Thymus (tissue), 11 donors: ENCODE measurements at regions not wholly inside any gene's neighbourhood (a gene's known extent, or its start where the extent isn't known, plus 50 kb on each side); places are given as distances from the start of the nearest gene placed in this dataset.
"Not testable (repeated sequence)": the region's sequence is repeated elsewhere in the genome, so short reads cannot be mapped to it uniquely, and the experiment has no call there.

Source experiments
- DNase-seq, 9 donors: peaks; one replicate each; pipeline ENCODE4 v3.0.0-alpha.2; 2013; ENCODE audit warnings: low spot score in 9 of 9, low read depth in 6 of 9, missing footprints in 1 of 9
- H3K27ac ChIP-seq, 2 donors: one replicate each; pipeline ENCODE4 v1.5.1; 2013; ENCODE audit warnings: control low read depth in 1 of 2, low read depth in 1 of 2, low read length in 1 of 2, mild to moderate bottlenecking in 1 of 2, moderate library complexity in 1 of 2
- H3K27me3 ChIP-seq, 2 donors: one replicate each; pipeline ENCODE4 v1.5.1; 2013; ENCODE audit warnings: low read length in 1 of 2; ENCODE audit not compliant: control insufficient read depth in 2 of 2, insufficient read depth in 1 of 2
- H3K36me3 ChIP-seq, 2 donors: one replicate each; pipeline ENCODE4 v1.5.1; 2013; ENCODE audit warnings: low read length in 1 of 2, mild to moderate bottlenecking in 1 of 2, moderate library complexity in 1 of 2; ENCODE audit not compliant: control insufficient read depth in 2 of 2, insufficient read depth in 2 of 2
- H3K4me1 ChIP-seq, 2 donors: one replicate each; pipeline ENCODE4 v1.5.1; 2013; ENCODE audit warnings: low read length in 2 of 2; ENCODE audit not compliant: control insufficient read depth in 2 of 2, insufficient read depth in 2 of 2
- H3K4me3 ChIP-seq, 2 donors: one replicate each; pipeline ENCODE4 v1.5.1; 2013; ENCODE audit warnings: low read length in 2 of 2, control low read depth in 1 of 2, mild to moderate bottlenecking in 1 of 2
- H3K9me3 ChIP-seq, 2 donors: one replicate each; pipeline ENCODE4 v1.5.1; 2013; ENCODE audit warnings: low read length in 1 of 2, mild to moderate bottlenecking in 1 of 2; ENCODE audit not compliant: control insufficient read depth in 2 of 2, insufficient read depth in 1 of 2
- WGBS: extraction: QIAGEN DNeasy Blood & Tissue Kit; methylation state at CpG from one replicate; pipeline ENCODE4 v1.1.7; 2013; 5-methylcytosine and 5-hydroxymethylcytosine counted together
- donor health status: healthy.

DNA sequence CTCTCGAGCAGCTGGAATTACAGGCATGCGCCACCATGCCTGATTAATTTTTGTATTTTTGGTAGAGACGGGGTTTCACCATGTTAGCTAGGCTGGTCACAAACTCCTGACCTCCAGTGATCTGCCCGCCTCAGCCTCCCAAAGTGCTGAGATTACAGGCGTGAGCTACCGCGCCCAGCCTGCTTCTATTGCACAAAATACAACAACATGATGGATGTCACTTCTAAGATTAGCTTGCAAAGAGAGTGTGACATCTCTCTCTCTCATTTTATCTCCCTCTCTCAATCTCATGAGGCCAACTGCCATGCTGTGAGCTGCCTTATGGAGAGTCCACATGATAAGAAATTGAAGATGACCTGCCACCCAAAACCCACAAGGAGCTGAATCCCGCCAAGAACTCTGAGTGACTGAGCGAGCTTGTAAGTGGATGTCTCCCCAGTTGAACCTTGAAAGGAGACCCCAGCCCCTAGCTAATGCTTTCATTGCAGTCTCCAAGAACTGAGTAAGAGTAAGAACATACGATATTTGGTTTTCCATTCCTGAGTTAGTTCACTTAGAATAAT lies 458.5 kb downstream of the RBFOX1 start:
- Histone ChIP-seq H3K9me3 (no peaks in the 10 kb centered on the region), H3K4me3 (no peak overlapping the region), H3K27me3 (no peaks in the 10 kb centered on the region), H3K4me1 (no peaks in the 10 kb centered on the region), H3K36me3 (no peaks in the 10 kb centered on the region), H3K27ac (no peak overlapping the region)
- 94% methylated on average over 10 of the region's 10 CpGs for WGBS
- DNase-seq = no peak

DNA sequence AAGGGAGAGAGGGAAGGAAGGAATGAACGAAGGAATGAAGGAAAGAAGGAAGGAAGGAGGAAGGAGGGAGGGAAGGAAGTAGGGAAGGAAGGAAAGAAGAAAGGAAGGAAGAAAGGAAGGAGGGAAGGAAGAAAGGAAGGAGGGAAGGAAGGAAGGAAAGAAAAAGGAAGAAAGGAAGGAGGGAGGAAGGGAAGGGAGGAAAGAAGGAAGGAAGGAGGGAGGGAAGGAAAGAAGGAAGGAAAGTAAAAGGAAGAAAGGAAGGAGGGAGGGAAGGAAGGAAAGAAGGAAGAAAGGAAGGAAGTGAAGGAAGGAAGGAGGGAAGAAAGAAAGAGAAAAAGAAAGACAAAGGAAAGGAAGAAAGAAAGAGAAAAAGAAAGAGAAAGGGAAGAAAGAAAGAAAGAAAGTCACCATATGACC lies 442.4 kb downstream of the RBFOX1 start:
- DNase-seq = no peak
- Histone ChIP-seq H3K27ac (no peak overlapping the region), H3K9me3 (no peaks in the 10 kb centered on the region), H3K4me3 (no peak overlapping the region), H3K4me1 (no peaks in the 10 kb centered on the region), H3K36me3 (no peaks in the 10 kb centered on the region), H3K27me3 (no peaks in the 10 kb centered on the region)
- WGBS = 82% methylated on average over 1 of the region's 1 CpG

DNA sequence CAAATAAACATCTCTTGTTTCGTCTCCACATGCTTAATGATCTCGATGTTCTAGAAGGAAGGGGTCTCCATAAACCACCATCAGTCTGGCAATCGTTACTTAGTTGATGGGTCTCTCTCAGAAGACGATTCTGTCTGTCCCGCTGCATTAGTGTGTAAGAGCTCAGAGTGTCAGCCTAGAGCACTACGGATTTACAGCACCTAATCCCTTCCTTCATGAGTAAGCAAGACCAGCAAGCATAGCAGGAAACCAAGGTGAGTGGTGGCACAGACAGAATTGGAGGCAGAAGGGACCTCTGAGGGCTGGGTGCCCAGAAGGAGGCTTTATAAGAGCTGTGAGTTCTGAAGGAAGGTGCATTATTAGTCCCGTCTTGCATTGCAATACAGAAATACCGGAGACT lies 440.1 kb downstream of the RBFOX1 start:
- no peaks in the 10 kb centered on the region for H3K36me3 ChIP-seq
- 90% methylated on average over 8 of the region's 8 CpGs for WGBS
- no peaks in the 10 kb centered on the region for H3K27me3 ChIP-seq
- no peaks in the 10 kb centered on the region for H3K9me3 ChIP-seq
- H3K4me1 ChIP-seq = no peaks in the 10 kb centered on the region
- DNase-seq = no peak
- H3K4me3 ChIP-seq = no peak overlapping the region
- H3K27ac ChIP-seq = no peak overlapping the region

DNA sequence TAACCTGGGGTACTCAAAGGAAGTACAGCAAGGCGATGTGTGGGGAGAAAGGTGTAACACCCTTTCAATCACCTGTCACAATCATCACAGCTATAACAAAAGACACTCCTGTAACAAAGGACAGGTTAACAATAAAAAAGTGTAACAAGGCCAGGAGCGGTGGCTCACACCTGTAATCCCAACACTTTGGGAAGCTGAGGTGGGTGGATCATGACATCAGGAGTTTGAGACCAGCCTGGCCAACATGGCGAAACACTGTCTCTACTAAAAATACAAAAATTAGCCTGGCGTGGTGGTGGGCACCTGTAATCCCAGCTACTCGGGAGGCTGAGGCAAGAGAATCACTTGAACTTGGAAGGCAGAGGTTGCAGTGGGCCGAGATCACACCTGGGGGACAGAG lies 436.4 kb downstream of the RBFOX1 start:
- not testable (repeated sequence) for H3K4me3 ChIP-seq, H3K9me3 ChIP-seq, H3K4me1 ChIP-seq, DNase-seq, H3K27ac ChIP-seq, H3K36me3 ChIP-seq, H3K27me3 ChIP-seq
- WGBS = 96% methylated on average over 6 of the region's 6 CpGs

DNA sequence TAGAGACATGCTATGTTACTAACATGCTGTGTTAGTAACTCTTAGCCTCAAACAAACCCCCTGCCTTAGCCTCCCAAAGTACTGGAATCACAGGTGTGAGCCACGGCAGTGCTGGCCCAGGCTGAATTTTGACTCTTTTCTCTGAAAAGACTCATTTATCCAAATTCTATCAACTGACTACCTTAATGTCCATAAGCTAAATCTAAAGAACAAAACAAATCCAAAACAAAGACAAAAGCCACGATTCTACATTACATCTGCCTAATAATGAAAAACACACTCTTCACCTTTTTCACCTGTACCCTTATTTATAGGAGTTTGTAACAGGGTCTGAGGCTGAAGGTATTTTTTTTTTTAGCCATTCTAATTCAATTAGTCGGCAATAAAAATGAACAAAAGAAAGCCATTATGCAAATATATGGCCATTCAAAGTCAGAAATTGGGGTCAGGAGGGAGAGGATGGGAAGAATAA lies 432.5 kb downstream of the RBFOX1 start:
- WGBS = 35% methylated on average over 3 of the region's 3 CpGs
- DNase-seq = no peak
- Histone ChIP-seq H3K27me3 (no peaks in the 10 kb centered on the region), H3K27ac (no peak overlapping the region), H3K9me3 (no peaks in the 10 kb centered on the region), H3K4me3 (no peak overlapping the region), H3K4me1 (no peaks in the 10 kb centered on the region), H3K36me3 (no peaks in the 10 kb centered on the region)

DNA sequence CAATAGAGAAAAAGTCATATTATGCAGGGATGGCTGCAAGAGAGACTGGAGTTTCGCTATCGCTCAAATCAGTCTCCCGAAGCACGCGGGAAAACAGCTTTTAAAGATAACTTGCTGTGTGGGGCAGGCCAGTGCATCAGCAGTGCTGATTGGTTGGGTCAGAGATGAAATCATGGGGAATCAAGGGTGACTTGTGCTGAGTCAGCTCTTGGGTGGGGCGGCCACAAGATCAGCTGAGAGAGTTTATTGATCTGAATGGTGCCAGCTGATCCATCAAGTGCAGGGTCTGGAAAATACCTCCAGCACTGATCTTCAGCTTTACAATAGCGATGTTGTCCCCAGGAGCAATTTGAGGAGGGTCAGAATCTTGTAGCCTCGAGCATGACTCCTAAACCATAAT lies 430.5 kb downstream of the RBFOX1 start:
- Histone ChIP-seq H3K27ac (no peak overlapping the region), H3K27me3 (no peaks in the 10 kb centered on the region), H3K4me1 (no peaks in the 10 kb centered on the region), H3K4me3 (no peak overlapping the region), H3K9me3 (no peaks in the 10 kb centered on the region), H3K36me3 (no peaks in the 10 kb centered on the region)
- 76% methylated on average over 8 of the region's 8 CpGs for WGBS
- DNase-seq = no peak
